Left lung (tissue), 4 donors: ENCODE measurements at regions not wholly inside any gene's neighbourhood (a gene's known extent, or its start where the extent isn't known, plus 50 kb on each side); places are given as distances from the start of the nearest gene placed in this dataset.

Experiments used
- ATAC-seq: fragments of 200-7000 bp; cut with Tn5 transposase; one replicate; pipeline ENCODE4 v1.9.1; 2020; ENCODE audit warnings: moderate library complexity
- DNase-seq, 4 donors: peaks; one replicate each; pipeline ENCODE4 v3.0.0-alpha.2; 2013 to 2020
- H3K27ac ChIP-seq, 2 donors: fragments of 200-600 bp; sonication (generic) in 1 of 2; one replicate each; pipeline versions ENCODE4 v1.5.0 to v1.8.0; 2020 to 2021
- H3K27me3 ChIP-seq, 2 donors: fragments of 200-600 bp; sonication (generic) in 1 of 2; one replicate each; pipeline versions ENCODE4 v1.5.0 to v1.8.0; 2020 to 2021
- H3K36me3 ChIP-seq, 2 donors: fragments of 200-600 bp; sonication (generic) in 1 of 2; one replicate each; pipeline versions ENCODE4 v1.5.0 to v1.8.0; 2020 to 2021
- H3K4me1 ChIP-seq, 2 donors: fragments of 200-600 bp; one replicate each; pipeline ENCODE4 v1.8.0; 2021
- H3K4me3 ChIP-seq, 2 donors: fragments of 200-600 bp; sonication (generic) in 1 of 2; one replicate each; pipeline versions ENCODE4 v1.5.0 to v1.8.0; 2020 to 2021; ENCODE audit warnings: mild to moderate bottlenecking in 1 of 2
- H3K9me3 ChIP-seq, 2 donors: fragments of 200-600 bp; sonication (generic) in 1 of 2; one replicate each; pipeline versions ENCODE4 v1.5.0 to v1.8.0; 2020 to 2021
- CTCF ChIP-seq, 2 donors: fragments of 200-600 bp; sonication (generic) in 1 of 2; IDR thresholded peaks; one replicate each; pipeline versions ENCODE4 v1.5.0 to v1.8.0; 2021; ENCODE audit warnings: antibody characterized with exemption in 2 of 2
- intact Hi-C, 2 donors: fragments of 100-400 bp; cut with DNase I; formaldehyde crosslinking; loops; one replicate each; pipeline versions ENCODE4 v1.11.2 to v1.14.2; 2022
- donor health status: DM: no; HTN: yes; CAD: no.
- donor health status: DM: no; HTN: no; CAD: no.

- Histone ChIP-seq H3K36me3 (no peaks in the 10 kb centered on the region), H3K27me3 (no peaks in the 10 kb centered on the region), H3K4me3 (no peak overlapping the region), H3K9me3 (peaks cover 0 to 14% of the 10 kb centered on the region in 2 donors), H3K4me1 (no peaks in the 10 kb centered on the region), H3K27ac (no peak overlapping the region)
- intact Hi-C loops: no loop called here
- ATAC-seq: no peak
- TF ChIP-seq CTCF (IDR thresholded peaks at IDR 0.05): no peak
- peak in 2 of 4 donors; percentile 69 to 72 for DNase-seq
Measured at GRCh38 chr7:145665499-145666258, 450.9 kb upstream of the CNTNAP2 start.

- Histone ChIP-seq H3K4me3 (no peak overlapping the region), H3K27ac (no peak overlapping the region), H3K9me3 (peaks cover 0 to 5% of the 10 kb centered on the region in 2 donors), H3K27me3 (no peaks in the 10 kb centered on the region), H3K36me3 (no peaks in the 10 kb centered on the region), H3K4me1 (no peaks in the 10 kb centered on the region)
- no peak for ATAC-seq
- TF ChIP-seq CTCF (IDR thresholded peaks at IDR 0.05): no peak
- DNase-seq: no peak
- intact Hi-C loops: no loop called here
Measured at GRCh38 chr7:145655666-145656065, 460.9 kb upstream of the CNTNAP2 start.

- Histone ChIP-seq H3K4me1 (no peaks in the 10 kb centered on the region), H3K36me3 (no peaks in the 10 kb centered on the region), H3K27me3 (no peaks in the 10 kb centered on the region), H3K27ac (no peak overlapping the region), H3K4me3 (no peak overlapping the region), H3K9me3 (peaks cover 0 to 21% of the 10 kb centered on the region in 2 donors)
- no peak for ATAC-seq
- no peak for TF ChIP-seq CTCF (IDR thresholded peaks at IDR 0.05)
- DNase-seq: peak in 1 of 4 donors; percentile 22
- intact Hi-C loops: no loop called here
Measured at GRCh38 chr7:145645135-145645515, 471.5 kb upstream of the CNTNAP2 start.

- TF ChIP-seq CTCF (IDR thresholded peaks at IDR 0.05): no peak
- intact Hi-C loops: no loop called here
- H3K4me3 ChIP-seq: no peak overlapping the region
- peaks cover 0 to 24% of the 10 kb centered on the region in 2 donors for H3K9me3 ChIP-seq
- H3K4me1 ChIP-seq: no peaks in the 10 kb centered on the region
- no peaks in the 10 kb centered on the region for H3K36me3 ChIP-seq
- H3K27ac ChIP-seq: no peak overlapping the region
- ATAC-seq (no peak), DNase-seq (peak in 1 of 4 donors; percentile 10)
- H3K27me3 ChIP-seq: no peaks in the 10 kb centered on the region
Measured at GRCh38 chr7:145644426-145645134, 472.0 kb upstream of the CNTNAP2 start.

- Histone ChIP-seq H3K4me3 (no peak overlapping the region), H3K27ac (no peak overlapping the region), H3K36me3 (no peaks in the 10 kb centered on the region), H3K27me3 (no peaks in the 10 kb centered on the region), H3K4me1 (no peaks in the 10 kb centered on the region), H3K9me3 (peaks cover 0 to 25% of the 10 kb centered on the region in 2 donors)
- DNase-seq (peak in 1 of 4 donors; percentile 13), ATAC-seq (no peak)
- intact Hi-C loops: no loop called here
- no peak for TF ChIP-seq CTCF (IDR thresholded peaks at IDR 0.05)
Measured at GRCh38 chr7:145643981-145644380, 472.6 kb upstream of the CNTNAP2 start.
